MM.1S (cell line): ENCODE measurements at regions not wholly inside any gene's neighbourhood (a gene's known extent, or its start where the extent isn't known, plus 50 kb on each side); places are given as distances from the start of the nearest gene placed in this dataset.

Experiments
- EZH2phosphoT487 ChIP-seq: fragments of 300-600 bp; sonication (generic); IDR thresholded peaks from 2 replicates; pipeline ENCODE4 v1.6.1; 2018; ENCODE audit warnings: antibody characterized with exemption, low read length
- TF ChIP-seq, protein P1 (sequence below): fragments of 300-600 bp; sonication (generic); IDR thresholded peaks from 2 replicates; pipeline ENCODE4 v1.5.1; 2016; ENCODE audit warnings: antibody characterized with exemption, low read length, mixed read lengths

DNA sequence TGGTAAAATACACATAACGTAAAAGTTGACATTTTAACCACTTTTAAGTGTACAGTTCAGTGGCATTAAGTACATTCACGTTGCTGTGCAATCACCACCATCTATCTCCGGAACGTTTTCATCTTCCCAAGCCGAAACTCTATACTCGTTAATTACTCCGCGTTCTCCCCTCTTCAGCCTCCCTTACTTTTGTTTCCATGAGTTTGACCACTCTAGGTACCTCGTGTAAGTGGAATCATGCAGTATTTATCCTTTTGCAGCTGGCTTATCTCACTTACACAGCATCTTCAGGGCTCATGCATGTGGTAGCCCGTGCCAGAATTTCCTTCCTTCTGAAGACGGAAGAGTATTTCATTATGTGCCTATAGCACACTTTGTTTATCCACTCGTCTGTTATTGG lies 225.2 kb downstream of the SLC4A3 start:
- no peak for TF ChIP-seq EZH2phosphoT487
- TF ChIP-seq, protein P1, sequence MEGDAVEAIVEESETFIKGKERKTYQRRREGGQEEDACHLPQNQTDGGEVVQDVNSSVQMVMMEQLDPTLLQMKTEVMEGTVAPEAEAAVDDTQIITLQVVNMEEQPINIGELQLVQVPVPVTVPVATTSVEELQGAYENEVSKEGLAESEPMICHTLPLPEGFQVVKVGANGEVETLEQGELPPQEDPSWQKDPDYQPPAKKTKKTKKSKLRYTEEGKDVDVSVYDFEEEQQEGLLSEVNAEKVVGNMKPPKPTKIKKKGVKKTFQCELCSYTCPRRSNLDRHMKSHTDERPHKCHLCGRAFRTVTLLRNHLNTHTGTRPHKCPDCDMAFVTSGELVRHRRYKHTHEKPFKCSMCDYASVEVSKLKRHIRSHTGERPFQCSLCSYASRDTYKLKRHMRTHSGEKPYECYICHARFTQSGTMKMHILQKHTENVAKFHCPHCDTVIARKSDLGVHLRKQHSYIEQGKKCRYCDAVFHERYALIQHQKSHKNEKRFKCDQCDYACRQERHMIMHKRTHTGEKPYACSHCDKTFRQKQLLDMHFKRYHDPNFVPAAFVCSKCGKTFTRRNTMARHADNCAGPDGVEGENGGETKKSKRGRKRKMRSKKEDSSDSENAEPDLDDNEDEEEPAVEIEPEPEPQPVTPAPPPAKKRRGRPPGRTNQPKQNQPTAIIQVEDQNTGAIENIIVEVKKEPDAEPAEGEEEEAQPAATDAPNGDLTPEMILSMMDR = no peak
